Keratinocyte (primary cell): ENCODE measurements at regions not wholly inside any gene's neighbourhood (a gene's known extent, or its start where the extent isn't known, plus 50 kb on each side); places are given as distances from the start of the nearest gene placed in this dataset.

Experiments used
- DNase-seq: peaks from one replicate; pipeline ENCODE4 v3.0.0-alpha.2; 2011; ENCODE audit warnings: low read depth, missing footprints, low spot score
- FAIRE-seq: peaks from 2 replicates; lab custom pipeline; 2011; peaks lifted over from hg19 to GRCh38; lab: Jason Lieb, UNC
- H2AFZ ChIP-seq: 2 replicates; pipeline ENCODE4 v1.6.0; 2012; ENCODE audit warnings: low read length, control low read depth, inconsistent platforms; ENCODE audit not compliant: control insufficient read depth
- H3K27ac ChIP-seq: 2 replicates; pipeline ENCODE4 v1.5.1; 2011; ENCODE audit warnings: low read length; ENCODE audit not compliant: control insufficient read depth, insufficient read depth
- H3K27me3 ChIP-seq: 3 replicates; pipeline ENCODE4 v1.6.0; 2011; ENCODE audit warnings: low read length; ENCODE audit not compliant: control insufficient read depth, insufficient read depth; ENCODE audit errors: extremely low read depth
- H3K36me3 ChIP-seq, 2 experiments: 2 replicates in 1 of 2; 3 replicates in 1 of 2; pipeline ENCODE4 v1.5.1; 2011; ENCODE audit warnings: low read length in 2 of 2, mild to moderate bottlenecking in 1 of 2; ENCODE audit not compliant: control insufficient read depth in 2 of 2, insufficient read depth in 2 of 2; ENCODE audit errors: extremely low read depth in 1 of 2
- H3K4me1 ChIP-seq: 3 replicates; pipeline ENCODE4 v1.5.1; 2011; ENCODE audit warnings: low read length; ENCODE audit not compliant: control insufficient read depth, insufficient read depth; ENCODE audit errors: extremely low read depth
- H3K4me2 ChIP-seq: 3 replicates; pipeline ENCODE4 v1.6.0; 2011; ENCODE audit warnings: low read depth, low read length; ENCODE audit not compliant: control insufficient read depth, insufficient read depth; ENCODE audit errors: extremely low read depth
- H3K4me3 ChIP-seq, 3 experiments: fragments of 200-600 bp in 1 of 3; sonication (generic) in 1 of 3; 2 replicates in 2 of 3; 3 replicates in 1 of 3; pipeline ENCODE4 v1.5.1; 2011 to 2016; ENCODE audit warnings: low read length in 3 of 3, mild to moderate bottlenecking in 3 of 3, control low read depth in 2 of 3, inconsistent platforms in 1 of 3, low read depth in 1 of 3, mixed read lengths in 1 of 3, mixed run types in 1 of 3, moderate library complexity in 1 of 3; ENCODE audit not compliant: control insufficient read depth in 2 of 3, insufficient read depth in 2 of 3; ENCODE audit errors: extremely low read depth in 1 of 3
- H3K79me2 ChIP-seq: 2 replicates; pipeline ENCODE4 v1.6.0; 2012; ENCODE audit warnings: low read length; ENCODE audit not compliant: control insufficient read depth, insufficient read depth
- H3K9ac ChIP-seq: 3 replicates; pipeline ENCODE4 v1.6.0; 2011; ENCODE audit warnings: low read length; ENCODE audit not compliant: control insufficient read depth, insufficient read depth; ENCODE audit errors: extremely low read depth
- H3K9me1 ChIP-seq: 3 replicates; pipeline ENCODE4 v1.6.0; 2011; ENCODE audit warnings: low read length; ENCODE audit not compliant: control insufficient read depth, insufficient read depth; ENCODE audit errors: extremely low read depth
- H3K9me3 ChIP-seq: 2 replicates; pipeline ENCODE4 v1.5.1; 2012; ENCODE audit warnings: low read depth, low read length; ENCODE audit not compliant: control insufficient read depth
- H4K20me1 ChIP-seq: 3 replicates; pipeline ENCODE4 v1.6.0; 2011; ENCODE audit warnings: low read length; ENCODE audit not compliant: control insufficient read depth, insufficient read depth; ENCODE audit errors: extremely low read depth
- EZH2 ChIP-seq: IDR thresholded peaks from one replicate; pipeline ENCODE4 v1.6.1; 2012; ENCODE audit warnings: inconsistent platforms, mild to moderate bottlenecking, low read length, moderate library complexity
- dilution Hi-C: fragments of 300-500 bp; cut with MboI; formaldehyde crosslinking; loops from one replicate; pipeline ENCODE4 v1.7.0; 2020; ENCODE audit warnings: low sequenced_read_pairs; ENCODE audit not compliant: extremely low pct_ligation_motif_present
- TF ChIP-seq, protein P1 (sequence below), 3 experiments: IDR thresholded peaks in 1 of 3; conservative IDR thresholded peaks in 1 of 3; optimal IDR thresholded peaks in 1 of 3; 2 replicates in 2 of 3; 3 replicates in 1 of 3; pipeline versions ENCODE3 to v1.5.1; 2011; ENCODE audit warnings: low read length in 3 of 3, mild to moderate bottlenecking in 3 of 3, moderate library complexity in 2 of 3, control low read depth in 1 of 3, inconsistent platforms in 1 of 3; ENCODE audit not compliant: insufficient read depth in 2 of 3; ENCODE audit errors: extremely low read depth in 1 of 3

- no peaks in the 10 kb centered on the region for H4K20me1 ChIP-seq
- peaks cover 6% of the 10 kb centered on the region for H3K27me3 ChIP-seq
- no peak overlapping the region for H3K27ac ChIP-seq
- H3K9ac ChIP-seq: no peak overlapping the region
- DNase-seq: no peak
- no peaks in the 10 kb centered on the region for H3K4me1 ChIP-seq
- H3K4me2 ChIP-seq: no peak overlapping the region
- no peaks in the 10 kb centered on the region for H3K79me2 ChIP-seq
- FAIRE-seq: no peak
- no peaks in the 10 kb centered on the region for H3K9me3 ChIP-seq
- H3K36me3 ChIP-seq: no peaks in the 10 kb centered on the region
- TF ChIP-seq EZH2: no peak
- TF ChIP-seq, protein P1, sequence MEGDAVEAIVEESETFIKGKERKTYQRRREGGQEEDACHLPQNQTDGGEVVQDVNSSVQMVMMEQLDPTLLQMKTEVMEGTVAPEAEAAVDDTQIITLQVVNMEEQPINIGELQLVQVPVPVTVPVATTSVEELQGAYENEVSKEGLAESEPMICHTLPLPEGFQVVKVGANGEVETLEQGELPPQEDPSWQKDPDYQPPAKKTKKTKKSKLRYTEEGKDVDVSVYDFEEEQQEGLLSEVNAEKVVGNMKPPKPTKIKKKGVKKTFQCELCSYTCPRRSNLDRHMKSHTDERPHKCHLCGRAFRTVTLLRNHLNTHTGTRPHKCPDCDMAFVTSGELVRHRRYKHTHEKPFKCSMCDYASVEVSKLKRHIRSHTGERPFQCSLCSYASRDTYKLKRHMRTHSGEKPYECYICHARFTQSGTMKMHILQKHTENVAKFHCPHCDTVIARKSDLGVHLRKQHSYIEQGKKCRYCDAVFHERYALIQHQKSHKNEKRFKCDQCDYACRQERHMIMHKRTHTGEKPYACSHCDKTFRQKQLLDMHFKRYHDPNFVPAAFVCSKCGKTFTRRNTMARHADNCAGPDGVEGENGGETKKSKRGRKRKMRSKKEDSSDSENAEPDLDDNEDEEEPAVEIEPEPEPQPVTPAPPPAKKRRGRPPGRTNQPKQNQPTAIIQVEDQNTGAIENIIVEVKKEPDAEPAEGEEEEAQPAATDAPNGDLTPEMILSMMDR (optimal IDR thresholded peaks at IDR 0.05 in 1 of 3, IDR thresholded peaks at IDR 0.05 in 1 of 3, conservative IDR thresholded peaks at IDR 0.05 in 1 of 3; ENCODE audit: extremely low read depth in 1 of 3, insufficient read depth in 2 of 3, low read length in 3 of 3): no peak
- no peaks in the 10 kb centered on the region for H3K9me1 ChIP-seq
- dilution Hi-C loops: no loop called here
- H3K4me3 ChIP-seq: no peak overlapping the region
- no peak overlapping the region for H2AFZ ChIP-seq
Measured at GRCh38 chr5:174312641-174313040, 267.1 kb downstream of the NSG2 start.

DNA sequence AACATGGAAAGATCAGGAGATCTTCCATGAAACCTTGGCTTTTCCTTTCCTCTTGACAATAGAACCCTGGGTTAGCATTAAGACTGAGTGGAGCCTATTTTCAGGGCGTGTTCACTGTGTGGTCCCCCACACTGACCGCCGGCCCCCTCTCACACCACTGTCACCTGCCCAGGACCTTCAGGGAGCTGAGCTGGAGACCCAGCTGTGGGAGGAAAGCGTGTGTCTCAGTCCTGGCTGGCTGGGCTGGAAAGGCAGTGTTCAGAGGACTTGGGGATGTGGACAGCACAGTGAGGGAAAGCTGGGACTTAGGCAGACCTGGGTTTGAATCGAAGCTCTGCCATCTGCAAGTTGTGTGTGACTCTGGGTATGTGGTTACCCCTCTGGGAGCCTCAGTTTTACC is 268.1 kb downstream of the NSG2 start:
- FAIRE-seq (no peak), DNase-seq (no peak)
- dilution Hi-C loops: no loop called here
- Histone ChIP-seq H3K9me1 (no peaks in the 10 kb centered on the region), H3K36me3 (no peaks in the 10 kb centered on the region), H3K79me2 (no peaks in the 10 kb centered on the region), H4K20me1 (no peaks in the 10 kb centered on the region), H3K4me2 (no peak overlapping the region), H3K4me3 (no peak overlapping the region), H3K27ac (no peak overlapping the region), H3K9me3 (no peaks in the 10 kb centered on the region), H3K9ac (no peak overlapping the region), H3K4me1 (no peaks in the 10 kb centered on the region), H2AFZ (no peak overlapping the region), H3K27me3 (peaks cover 6% of the 10 kb centered on the region)
- TF ChIP-seq, protein P1 (optimal IDR thresholded peaks at IDR 0.05 in 1 of 3, IDR thresholded peaks at IDR 0.05 in 1 of 3, conservative IDR thresholded peaks at IDR 0.05 in 1 of 3; ENCODE audit: extremely low read depth in 1 of 3, insufficient read depth in 2 of 3, low read length in 3 of 3): no peak
- no peak for TF ChIP-seq EZH2
